Left hindlimb (tissue), 1 donor: ENCODE measurements at regions not wholly inside any gene's neighbourhood (a gene's known extent, or its start where the extent isn't known, plus 50 kb on each side); places are given as distances from the start of the nearest gene placed in this dataset.

Source experiments
- DNase-seq: peaks from one replicate; pipeline ENCODE4 v3.0.0-alpha.2; 2018

GRCh38 chr7:142314281-142314680 lies 56.4 kb upstream of the PRSS58 start:
- no peak for DNase-seq

GRCh38 chr7:142313528-142313927 lies 55.7 kb upstream of the PRSS58 start:
- DNase-seq: no peak

GRCh38 chr7:142311876-142312275 lies 54.0 kb upstream of the PRSS58 start:
- no peak for DNase-seq

- no peak for DNase-seq
Measured at GRCh38 chr7:142308918-142309317, 51.1 kb upstream of the PRSS58 start.

GRCh38 chr7:142308326-142308725 lies 50.5 kb upstream of the PRSS58 start:
- DNase-seq: no peak
